ENCODE measurements at regions not wholly inside any gene's neighbourhood (a gene's known extent, or its start where the extent isn't known, plus 50 kb on each side); places are given as distances from the start of the nearest gene placed in this dataset.

DNA sequence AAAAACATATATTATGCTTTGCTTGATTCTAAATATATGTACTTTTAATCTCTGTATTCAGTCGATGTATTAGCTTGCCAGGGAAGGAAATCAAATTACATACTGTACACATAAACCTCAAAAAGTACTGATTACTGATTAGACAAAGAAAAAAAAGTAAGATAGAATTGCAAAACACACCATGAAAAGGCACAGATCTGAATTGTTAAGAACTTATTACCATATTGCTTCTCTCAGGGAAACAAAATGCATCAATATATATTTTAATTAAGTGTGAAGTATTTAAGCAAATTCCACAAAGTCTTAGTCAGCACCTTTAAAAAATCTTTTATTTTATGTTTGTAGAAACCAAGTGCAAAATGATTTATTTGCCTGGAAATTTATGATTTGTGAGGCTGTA, 309.3 kb downstream of the RNF144A start:
- no peak overlapping the region for H3K4me3 ChIP-seq
- peaks cover 0 to 9% (median 6%) of the 10 kb centered on the region in 11 experiments; a peak in 6 of 22 replicates for H3K9me3 ChIP-seq (replicated peaks in 1 of 11)
- no peaks in the 10 kb centered on the region for H3K36me3 ChIP-seq
- no peak overlapping the region for H3K9ac ChIP-seq
- no peak overlapping the region for H3K27ac ChIP-seq
- H3K4me1 ChIP-seq = no peaks in the 10 kb centered on the region
- no peak overlapping the region for H3K4me2 ChIP-seq
- H3K27me3 ChIP-seq = no peaks in the 10 kb centered on the region
- TF ChIP-seq Cebpa-rat (IDR thresholded peaks at IDR 0.05) = no peak
- H4K20me1 ChIP-seq = no peaks in the 10 kb centered on the region

DNA sequence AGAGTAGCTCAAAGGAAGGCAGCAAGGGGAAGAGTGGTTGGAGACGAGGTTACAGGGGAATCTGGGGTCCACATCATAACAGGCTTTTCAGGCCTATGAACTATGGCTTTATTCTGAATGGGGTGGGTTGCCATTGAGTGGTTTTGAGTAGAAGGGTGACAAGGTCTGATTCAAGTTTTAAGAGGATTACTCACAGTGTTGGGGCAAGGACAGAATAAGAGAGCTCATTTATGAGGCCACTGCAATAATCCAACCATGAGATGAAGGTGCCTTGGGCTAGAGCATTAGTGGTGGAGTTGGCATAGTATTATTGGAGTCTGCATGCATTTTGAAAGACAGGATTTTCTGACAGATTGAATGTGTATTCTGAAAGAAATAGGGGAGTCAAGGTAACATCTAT, 315.9 kb downstream of the RNF144A start:
- H3K4me1 ChIP-seq = no peaks in the 10 kb centered on the region
- no peak overlapping the region for H3K4me3 ChIP-seq
- H3K9me3 ChIP-seq (replicated peaks in 1 of 11) = no peaks in the 10 kb centered on the region
- H3K4me2 ChIP-seq = no peak overlapping the region
- TF ChIP-seq Cebpa-rat (IDR thresholded peaks at IDR 0.05) = no peak
- H3K36me3 ChIP-seq = no peaks in the 10 kb centered on the region
- no peaks in the 10 kb centered on the region for H3K27me3 ChIP-seq
- H3K27ac ChIP-seq = no peak overlapping the region
- no peaks in the 10 kb centered on the region for H4K20me1 ChIP-seq
- no peak overlapping the region for H3K9ac ChIP-seq

DNA sequence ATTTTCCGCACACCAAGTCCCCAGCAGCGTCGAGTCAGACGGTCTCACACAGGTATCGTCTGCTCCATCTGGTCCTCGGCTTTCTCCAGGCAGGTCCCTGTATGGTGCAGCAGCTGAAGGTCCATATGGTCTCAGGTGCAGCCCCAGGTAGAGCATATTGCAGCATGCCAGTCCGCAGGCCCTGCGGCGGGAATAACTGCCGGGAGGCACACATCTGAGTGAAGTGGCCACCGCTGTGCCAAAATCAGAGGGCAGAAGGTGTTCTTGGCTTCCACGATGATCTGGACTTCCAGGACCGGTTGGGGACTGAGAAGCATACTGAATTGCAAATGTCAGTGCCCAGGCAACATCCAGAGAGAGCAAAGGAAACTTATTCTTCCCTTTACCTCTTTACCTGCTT, 320.3 kb downstream of the RNF144A start:
- Histone ChIP-seq H3K27ac (no peak overlapping the region), H4K20me1 (no peaks in the 10 kb centered on the region), H3K4me3 (no peak overlapping the region), H3K9ac (no peak overlapping the region), H3K27me3 (no peaks in the 10 kb centered on the region), H3K4me2 (no peak overlapping the region), H3K4me1 (peaks cover 0 to 5% (median 0%) of the 10 kb centered on the region in 10 experiments; a peak in 5 of 20 replicates), H3K9me3 (replicated peaks in 1 of 11) (no peaks in the 10 kb centered on the region), H3K36me3 (no peaks in the 10 kb centered on the region)
- TF ChIP-seq Cebpa-rat (IDR thresholded peaks at IDR 0.05) = no peak

DNA sequence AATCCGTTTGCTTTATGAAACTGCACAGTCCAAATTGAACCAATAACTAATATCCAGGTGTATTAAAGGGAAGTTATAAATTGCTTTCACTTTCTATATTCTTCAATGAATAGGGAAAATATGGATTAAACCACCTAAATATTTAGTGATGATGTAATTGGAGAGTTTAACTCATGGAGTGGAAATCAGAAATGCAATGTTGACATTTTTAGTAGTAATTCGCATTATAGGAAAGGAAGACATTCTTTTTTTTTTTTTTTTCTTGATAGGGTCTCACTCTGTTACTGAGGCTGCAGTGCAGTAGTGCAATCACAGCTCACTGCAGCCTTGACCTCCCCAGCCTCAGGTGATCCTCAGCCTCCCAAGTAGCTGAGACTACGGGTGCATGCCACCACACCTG, 321.9 kb downstream of the RNF144A start:
- Histone ChIP-seq H3K9me3 (replicated peaks in 1 of 11) (no peaks in the 10 kb centered on the region), H3K36me3 (no peaks in the 10 kb centered on the region), H3K27ac (no peak overlapping the region), H3K4me1 (peaks cover 0 to 12% (median 0%) of the 10 kb centered on the region in 10 experiments; a peak in 6 of 20 replicates), H3K4me3 (no peak overlapping the region), H3K9ac (no peak overlapping the region), H3K27me3 (no peaks in the 10 kb centered on the region), H3K4me2 (no peak overlapping the region), H4K20me1 (no peaks in the 10 kb centered on the region)
- TF ChIP-seq Cebpa-rat (IDR thresholded peaks at IDR 0.05) = no peak

DNA sequence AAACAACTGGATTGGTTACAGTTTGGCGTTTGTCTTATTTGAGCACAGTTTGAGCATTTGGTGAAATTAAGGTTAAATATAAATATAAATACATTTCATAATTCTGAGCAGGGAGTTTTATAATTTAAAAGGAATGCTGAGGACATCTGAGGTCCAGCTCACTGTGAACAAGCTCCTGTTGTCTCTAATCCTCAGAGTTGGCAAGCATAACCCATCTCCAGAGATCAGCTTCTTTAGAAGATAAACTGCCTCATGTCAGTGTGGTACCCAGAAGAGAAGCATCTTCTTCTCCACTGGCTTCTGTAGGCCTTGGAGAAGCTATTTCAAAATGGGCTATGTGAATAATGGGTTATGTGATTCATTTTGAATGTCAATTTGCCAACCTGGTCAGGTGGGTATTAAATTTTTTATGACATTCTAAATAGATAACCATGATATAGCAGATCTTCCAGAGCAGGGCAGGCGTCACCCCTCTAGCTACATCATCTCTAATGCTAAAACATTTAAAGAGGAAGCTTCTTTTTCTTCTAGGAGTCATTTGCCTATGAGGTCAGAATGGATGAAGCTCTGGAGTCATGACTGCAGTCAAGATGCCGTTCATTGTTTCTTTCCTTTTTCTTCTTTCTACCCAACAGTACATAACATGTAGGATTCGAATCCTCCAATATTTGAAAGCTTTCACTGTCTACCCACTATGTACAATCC, 324.0 kb downstream of the RNF144A start:
- H4K20me1 ChIP-seq = no peaks in the 10 kb centered on the region

DNA sequence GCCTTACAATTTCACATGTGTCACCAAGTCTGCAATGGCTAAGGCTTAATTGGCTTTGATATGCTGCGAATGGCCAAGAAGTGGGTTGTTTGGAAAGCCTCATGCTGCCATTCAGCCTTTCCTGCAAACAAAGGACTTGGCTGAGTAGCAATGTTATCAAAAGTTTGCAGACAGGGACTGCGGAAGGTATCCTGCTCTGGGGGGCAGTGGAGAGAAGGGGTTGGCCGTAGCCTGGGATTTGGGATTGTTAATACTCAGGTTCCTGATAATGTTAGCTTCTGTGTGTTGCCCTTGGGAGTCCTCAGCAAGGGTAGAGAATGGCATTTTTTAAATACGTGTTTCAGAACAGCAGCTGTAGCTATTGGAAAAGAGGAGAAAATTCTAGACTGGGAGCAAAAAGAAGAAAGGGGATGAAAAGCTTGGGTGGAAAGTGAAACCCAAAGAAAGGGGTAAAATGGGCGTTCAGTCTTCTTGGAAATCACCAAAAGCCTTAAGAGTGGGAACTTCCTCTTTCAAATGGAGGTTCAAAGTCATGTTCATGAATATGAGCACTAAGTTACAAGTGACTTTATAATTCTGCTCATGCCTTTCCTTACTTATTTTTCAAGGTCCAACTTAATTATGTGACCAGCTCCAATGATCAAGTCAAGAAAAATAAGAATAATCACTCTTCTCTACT, 325.1 kb downstream of the RNF144A start:
- Histone ChIP-seq H3K4me2 (peak overlapping the region in 3 of 11 experiments; percentile 22 to 49 (median 34); a peak in 5 of 22 replicates), H3K27ac (no peak overlapping the region), H3K27me3 (no peaks in the 10 kb centered on the region), H3K36me3 (no peaks in the 10 kb centered on the region), H4K20me1 (no peaks in the 10 kb centered on the region), H3K4me1 (peaks cover 0 to 12% (median 0%) of the 10 kb centered on the region in 10 experiments; a peak in 6 of 20 replicates), H3K4me3 (no peak overlapping the region), H3K9me3 (replicated peaks in 1 of 11) (no peaks in the 10 kb centered on the region), H3K9ac (no peak overlapping the region)
- no peak for TF ChIP-seq Cebpa-rat (IDR thresholded peaks at IDR 0.05)

More for the DNA sequence above, 324.0 kb downstream of the RNF144A start:
- no peak overlapping the region for H3K9ac ChIP-seq
- H3K9me3 ChIP-seq (replicated peaks in 1 of 11) = no peaks in the 10 kb centered on the region
- no peak overlapping the region for H3K27ac ChIP-seq
- TF ChIP-seq Cebpa-rat (IDR thresholded peaks at IDR 0.05) = no peak
- H3K4me1 ChIP-seq = peaks cover 0 to 12% (median 0%) of the 10 kb centered on the region in 10 experiments; a peak in 6 of 20 replicates
- H3K27me3 ChIP-seq = no peaks in the 10 kb centered on the region
- no peak overlapping the region for H3K4me3 ChIP-seq
- no peak overlapping the region for H3K4me2 ChIP-seq
- no peaks in the 10 kb centered on the region for H3K36me3 ChIP-seq

DNA sequence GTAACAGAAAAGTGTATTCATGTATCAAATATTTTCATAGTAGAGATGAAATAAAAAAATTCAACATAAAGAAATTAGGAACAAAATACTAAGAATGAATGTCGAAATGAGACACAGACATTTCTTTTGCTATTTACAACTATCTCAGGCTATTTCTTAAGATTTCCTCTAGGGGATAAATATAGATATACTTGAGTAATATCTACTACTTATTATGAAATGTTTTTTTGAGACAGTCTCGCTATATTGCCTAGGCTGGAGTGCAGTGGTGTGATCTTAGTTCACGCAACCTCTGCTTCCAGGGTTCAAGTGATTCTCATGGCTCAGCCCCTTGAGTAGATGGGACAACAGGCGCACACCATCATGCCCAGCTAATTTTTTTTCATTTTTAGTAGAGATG, 326.1 kb downstream of the RNF144A start:
- H3K9ac ChIP-seq = no peak overlapping the region
- H3K4me3 ChIP-seq = no peak overlapping the region
- H3K4me1 ChIP-seq = peaks cover 0 to 12% (median 0%) of the 10 kb centered on the region in 10 experiments; a peak in 6 of 20 replicates
- H3K9me3 ChIP-seq (replicated peaks in 1 of 11) = no peaks in the 10 kb centered on the region
- no peaks in the 10 kb centered on the region for H4K20me1 ChIP-seq
- H3K4me2 ChIP-seq = peak overlapping the region in 1 of 11 experiments; percentile 49; a peak in 2 of 22 replicates
- no peak for TF ChIP-seq Cebpa-rat (IDR thresholded peaks at IDR 0.05)
- no peak overlapping the region for H3K27ac ChIP-seq
- H3K27me3 ChIP-seq = no peaks in the 10 kb centered on the region
- H3K36me3 ChIP-seq = no peaks in the 10 kb centered on the region

DNA sequence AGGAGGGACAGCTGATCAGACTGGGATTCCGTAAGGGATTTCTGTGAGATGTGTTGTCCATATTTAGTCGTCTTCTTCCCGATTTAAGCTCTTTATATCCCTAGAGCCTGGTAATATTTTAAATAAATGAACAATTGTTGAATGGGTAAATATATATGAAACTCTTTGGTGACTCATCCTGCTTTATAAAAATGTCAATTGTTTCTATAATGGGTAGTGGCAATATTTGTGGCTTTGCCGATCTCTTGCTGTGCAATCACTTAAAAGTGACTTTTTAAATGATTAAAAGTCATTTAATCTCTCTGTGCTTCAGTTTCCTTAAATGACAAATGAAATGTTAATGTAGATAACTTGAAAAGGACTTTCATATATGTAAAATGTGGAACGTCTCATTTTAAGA, 339.2 kb downstream of the RNF144A start:
- H3K9ac ChIP-seq = no peak overlapping the region
- H4K20me1 ChIP-seq = no peaks in the 10 kb centered on the region
- H3K4me1 ChIP-seq = no peaks in the 10 kb centered on the region
- no peak for TF ChIP-seq Cebpa-rat (IDR thresholded peaks at IDR 0.05)
- H3K9me3 ChIP-seq (replicated peaks in 1 of 11) = no peaks in the 10 kb centered on the region
- H3K36me3 ChIP-seq = no peaks in the 10 kb centered on the region
- H3K4me2 ChIP-seq = no peak overlapping the region
- no peak overlapping the region for H3K27ac ChIP-seq
- no peaks in the 10 kb centered on the region for H3K27me3 ChIP-seq
- H3K4me3 ChIP-seq = no peak overlapping the region

DNA sequence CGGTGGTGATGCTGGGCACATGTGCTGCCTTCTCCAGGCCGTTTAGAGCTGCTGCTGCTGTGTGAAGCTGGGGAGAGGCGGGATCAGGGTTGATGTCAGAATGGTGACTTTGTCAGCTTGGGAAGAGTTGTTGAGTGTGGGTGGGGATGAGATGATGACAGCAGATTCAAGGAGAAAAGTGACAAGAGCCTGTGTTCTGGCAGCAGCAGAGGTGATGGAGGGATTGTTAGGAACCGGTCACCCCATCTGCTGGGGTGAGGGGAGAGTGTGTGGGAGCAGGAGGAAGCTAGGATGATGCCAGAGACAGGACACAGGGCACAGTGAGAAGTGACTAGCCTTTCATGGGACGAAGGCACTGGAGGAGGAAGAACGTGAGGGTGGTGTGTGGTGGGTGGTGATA, 345.5 kb downstream of the RNF144A start:
- no peak overlapping the region for H3K9ac ChIP-seq
- TF ChIP-seq Cebpa-rat (IDR thresholded peaks at IDR 0.05) = no peak
- no peaks in the 10 kb centered on the region for H3K9me3 ChIP-seq (replicated peaks in 1 of 11)
- peaks cover 5 to 8% (median 7%) of the 10 kb centered on the region in 10 experiments; a peak in 13 of 20 replicates for H3K4me1 ChIP-seq
- no peaks in the 10 kb centered on the region for H4K20me1 ChIP-seq
- H3K4me2 ChIP-seq = peak overlapping the region; percentile 2 to 48 (median 40); a peak in 14 of 22 replicates
- H3K27ac ChIP-seq = no peak overlapping the region
- H3K27me3 ChIP-seq = no peaks in the 10 kb centered on the region
- no peaks in the 10 kb centered on the region for H3K36me3 ChIP-seq
- H3K4me3 ChIP-seq = no peak overlapping the region

All from BLaER1 treated with 17β-estradiol and CSF1 and Interleukin-3, amounts not matched to agents 10 nM and 100 nM (cell line).